NCI-H82 (cell line): ENCODE measurements at regions not wholly inside any gene's neighbourhood (a gene's known extent, or its start where the extent isn't known, plus 50 kb on each side); places are given as distances from the start of the nearest gene placed in this dataset.

Source experiments
- DNase-seq: peaks from one replicate; lab custom pipeline; 2025; lab: John Stamatoyannopoulos, UW

GRCh38 chr1:81151206-81151605 lies 649.5 kb upstream of the ADGRL2 start:
- no peak for DNase-seq

DNA sequence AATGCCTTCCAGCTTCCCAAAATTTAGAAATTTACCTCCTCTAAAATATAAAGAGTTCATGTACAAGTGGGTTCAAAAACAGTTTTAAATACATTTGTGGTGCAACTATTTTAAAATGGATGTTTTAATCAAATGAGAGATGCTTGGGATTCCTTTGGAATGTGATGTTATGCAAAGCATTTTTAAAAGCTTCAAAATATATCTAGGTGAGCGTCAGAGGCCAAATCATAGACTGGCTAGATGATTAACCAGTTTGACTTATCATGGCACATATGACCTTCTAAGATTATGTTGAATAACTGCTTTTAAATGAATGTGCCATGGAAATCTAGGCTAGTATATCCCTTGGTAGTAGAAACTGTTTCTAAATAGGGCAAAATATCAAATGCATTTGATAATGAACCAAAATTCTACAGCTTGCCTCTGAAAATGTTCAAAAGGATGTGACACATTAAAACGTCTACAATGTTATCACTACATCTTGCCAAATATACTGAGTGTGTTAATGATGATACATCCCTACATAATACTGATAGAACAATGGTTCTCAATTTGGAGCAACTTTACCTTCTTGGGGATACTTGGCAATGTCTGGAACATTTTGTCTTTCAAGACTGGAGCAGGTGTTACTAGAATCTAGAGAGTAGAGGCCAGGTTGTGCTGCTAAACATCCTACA lies 650.9 kb upstream of the ADGRL2 start:
- no peak for DNase-seq

- no peak for DNase-seq
Observed at GRCh38 chr1:81144240-81144825, 656.4 kb upstream of the ADGRL2 start.

DNA sequence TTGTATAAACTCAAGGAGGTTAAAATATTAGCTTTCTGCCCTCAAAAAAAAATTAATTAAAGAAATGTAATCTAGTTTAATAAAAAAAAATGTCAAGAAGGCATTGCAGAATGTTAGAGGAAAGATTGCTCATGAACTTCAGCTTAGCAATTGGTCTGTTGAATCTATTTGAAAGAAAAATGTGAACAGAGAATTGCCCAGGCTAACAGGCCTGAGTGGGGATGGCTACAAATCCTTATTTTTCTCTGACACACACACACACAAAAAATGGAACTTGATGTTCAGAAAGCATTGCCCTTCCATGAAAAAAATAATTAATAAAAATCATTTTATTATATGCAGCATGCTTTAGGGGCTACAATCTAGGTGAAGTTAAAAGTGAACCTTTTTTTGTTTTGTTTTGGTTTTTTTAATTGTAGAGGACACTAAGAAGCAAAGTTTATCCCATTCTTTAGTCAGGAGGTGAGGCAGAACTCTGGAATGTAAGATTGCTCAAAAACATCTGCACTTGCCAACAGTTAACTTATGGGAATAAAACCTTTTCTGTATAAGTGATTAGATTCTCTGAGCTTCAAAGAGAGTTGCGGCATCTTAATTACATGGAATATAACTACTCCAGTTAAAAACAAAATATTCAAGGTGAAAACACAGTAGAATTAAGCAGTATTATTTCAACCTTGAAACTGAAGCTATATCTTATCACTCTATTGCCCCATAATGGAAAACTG lies 658.5 kb upstream of the ADGRL2 start:
- DNase-seq = no peak

DNA sequence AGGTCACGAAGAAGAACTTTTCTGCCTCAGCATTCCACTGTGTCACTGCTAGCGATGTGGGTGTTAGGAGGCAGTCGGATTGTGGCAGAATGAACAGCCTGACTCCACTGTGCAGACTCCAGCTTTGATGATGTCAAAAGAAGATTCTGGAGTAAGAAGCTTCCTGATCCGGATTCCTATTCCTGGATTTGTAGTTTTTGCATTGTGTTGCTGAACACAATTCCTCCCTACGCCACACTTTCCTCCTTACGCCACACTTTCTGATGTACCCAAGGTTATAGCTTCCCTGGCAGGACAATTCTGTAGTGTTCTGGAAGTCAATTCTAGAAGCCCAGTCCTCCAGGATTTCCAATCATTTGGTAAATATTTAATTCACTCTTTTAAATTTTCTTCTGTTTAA lies 665.2 kb upstream of the ADGRL2 start:
- no peak for DNase-seq

GRCh38 chr1:81129776-81130175 lies 671.0 kb upstream of the ADGRL2 start:
- no peak for DNase-seq

GRCh38 chr1:81129366-81129765 lies 671.4 kb upstream of the ADGRL2 start:
- no peak for DNase-seq

- DNase-seq = no peak
Observed at GRCh38 chr1:81128079-81128478, 672.7 kb upstream of the ADGRL2 start.

DNA sequence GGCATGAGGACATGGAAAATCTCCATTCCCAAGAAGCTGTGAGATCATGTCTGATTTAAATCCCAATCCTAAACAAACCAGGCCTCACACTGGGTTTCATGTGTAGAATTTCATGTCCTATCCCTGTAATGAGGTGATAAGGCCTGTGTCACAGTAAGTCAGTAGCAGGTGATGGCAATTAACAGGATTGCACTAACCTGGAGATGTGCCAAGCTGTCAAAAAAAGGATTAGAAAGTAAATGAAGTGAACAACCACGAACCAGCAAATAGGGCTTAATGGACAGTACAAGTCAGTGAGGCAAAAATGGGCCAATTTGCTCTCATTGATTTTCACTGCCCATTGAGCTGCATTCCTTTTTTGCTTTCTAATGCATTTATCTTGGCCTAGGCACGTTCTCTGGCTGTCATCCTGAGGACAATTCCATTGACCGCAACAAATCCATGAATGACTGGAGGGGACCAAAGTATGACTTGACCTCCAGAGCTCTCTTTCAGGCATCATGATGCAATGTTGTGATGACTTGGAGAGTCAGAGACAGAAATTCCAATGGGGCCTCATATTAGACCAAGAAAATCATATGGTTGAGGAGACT lies 673.6 kb upstream of the ADGRL2 start:
- peak; percentile 98 for DNase-seq

DNA sequence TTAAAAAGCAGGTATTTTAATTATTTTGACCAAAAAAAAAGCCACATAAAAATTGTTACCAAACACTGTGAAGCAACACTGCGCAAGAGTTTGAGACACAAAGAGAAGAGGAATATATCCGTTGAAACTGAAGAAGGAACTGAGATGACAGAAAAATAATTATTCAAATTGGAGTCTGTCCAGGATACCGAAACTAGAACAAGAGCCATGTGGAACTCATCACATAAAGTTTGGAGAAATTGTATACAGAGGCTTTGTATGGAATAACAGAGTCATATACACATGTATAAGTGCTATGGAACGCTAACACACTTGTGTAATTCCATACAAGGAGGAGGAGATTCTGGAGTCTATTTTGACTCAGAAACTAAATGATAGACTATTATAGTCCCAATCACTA lies 675.1 kb upstream of the ADGRL2 start:
- DNase-seq = no peak

DNA sequence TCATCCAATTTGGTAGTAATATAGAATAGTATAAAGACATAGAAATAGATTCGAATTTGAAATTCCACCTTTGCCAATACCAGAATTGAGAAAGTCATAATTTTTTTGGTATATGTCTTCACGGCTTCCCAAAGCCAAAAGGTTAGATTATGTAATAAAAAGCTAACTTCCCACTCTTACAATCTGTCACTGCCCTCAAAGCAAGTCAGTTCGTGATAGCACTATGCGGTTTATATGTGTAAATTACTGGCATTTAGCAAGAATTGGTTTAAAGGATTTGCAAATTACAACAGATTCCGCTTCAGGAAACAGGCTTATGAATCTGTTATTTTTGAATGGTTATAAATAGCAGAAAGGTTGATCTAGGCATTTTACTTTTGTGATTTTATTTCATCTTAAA lies 679.4 kb upstream of the ADGRL2 start:
- no peak for DNase-seq

DNA sequence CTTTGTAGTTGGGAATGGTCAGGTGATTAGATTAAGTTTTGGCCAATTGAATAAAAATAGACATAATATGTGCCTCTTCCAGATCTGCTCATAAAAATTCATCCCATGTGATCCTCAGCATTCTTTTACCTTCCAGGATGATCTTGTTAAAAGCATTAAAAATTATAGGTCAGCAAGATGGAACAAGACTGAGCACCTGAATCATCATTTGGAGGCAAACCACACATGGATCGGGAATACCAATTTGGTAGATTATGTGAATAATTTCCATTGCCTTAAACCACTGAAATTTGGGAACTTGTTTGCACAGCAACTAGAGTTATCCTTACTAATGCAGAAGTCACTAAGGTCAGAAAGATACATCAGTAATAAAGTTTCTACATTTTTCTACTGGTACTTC lies 681.4 kb upstream of the ADGRL2 start:
- no peak for DNase-seq

GRCh38 chr1:81118550-81118949 lies 682.2 kb upstream of the ADGRL2 start:
- DNase-seq = no peak

- DNase-seq = no peak
Observed at GRCh38 chr1:81115422-81115821, 685.3 kb upstream of the ADGRL2 start.

DNA sequence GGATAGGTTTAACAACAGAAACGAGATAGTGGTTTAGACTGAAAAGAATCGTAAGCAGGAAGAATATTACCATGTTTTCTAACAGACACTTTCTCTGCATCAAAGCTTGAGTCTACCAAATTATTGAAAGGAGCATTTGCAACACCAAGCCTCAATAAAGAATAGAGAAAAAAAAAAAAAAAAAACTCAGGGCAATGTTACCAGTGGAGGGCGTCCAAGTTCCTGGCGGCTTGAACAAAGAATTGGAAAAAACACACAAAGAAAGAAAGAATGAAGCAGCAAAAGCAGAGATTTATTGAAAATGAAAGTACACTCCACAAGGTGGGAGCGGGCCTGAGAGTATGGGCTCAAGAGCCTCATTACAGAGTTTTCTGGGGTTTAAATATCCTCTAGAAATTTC lies 686.5 kb upstream of the ADGRL2 start:
- DNase-seq = no peak

DNA sequence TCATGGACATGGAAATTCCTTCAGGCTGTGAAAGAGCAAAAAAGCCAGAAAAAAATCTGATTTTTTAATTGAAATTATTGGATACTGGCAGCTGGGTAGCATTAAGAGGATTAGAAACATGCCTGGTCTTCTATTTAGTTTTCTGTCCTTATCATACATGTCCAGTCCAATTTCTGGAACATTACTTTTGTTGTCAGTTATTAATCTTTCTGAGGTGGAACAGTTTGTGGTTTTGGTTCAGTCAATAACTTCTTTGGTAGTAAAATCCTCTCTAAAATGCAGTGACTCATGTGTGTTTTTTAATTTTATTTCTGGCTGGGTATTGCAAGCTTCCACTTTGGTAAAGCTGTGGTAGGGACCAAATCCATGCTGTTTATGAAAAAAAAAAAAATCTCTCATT lies 687.0 kb upstream of the ADGRL2 start:
- no peak for DNase-seq

DNA sequence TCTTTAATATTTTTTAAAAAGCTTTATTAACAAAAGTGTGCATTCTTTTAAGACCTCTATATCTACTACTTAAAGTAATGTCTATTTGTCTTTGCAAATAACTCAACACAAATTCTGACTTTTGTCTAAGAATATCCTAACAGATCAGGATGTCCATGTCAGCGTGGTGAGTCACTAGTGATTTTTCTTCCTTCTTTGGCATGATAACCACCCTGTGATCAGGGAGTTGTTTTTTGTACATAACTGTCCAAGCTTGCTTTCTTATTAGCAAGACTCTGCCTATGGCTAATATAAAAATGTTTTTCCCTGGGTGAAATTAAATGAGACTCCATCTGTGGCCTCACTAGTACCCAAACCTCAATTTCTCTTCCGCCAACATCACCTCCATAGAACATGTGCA lies 688.9 kb upstream of the ADGRL2 start:
- no peak for DNase-seq

- no peak for DNase-seq
Observed at GRCh38 chr1:81109038-81109437, 691.7 kb upstream of the ADGRL2 start.

GRCh38 chr1:81097860-81098259 lies 702.9 kb upstream of the ADGRL2 start:
- DNase-seq = no peak

- no peak for DNase-seq
Observed at GRCh38 chr1:81073580-81073979, 727.2 kb upstream of the ADGRL2 start.

DNA sequence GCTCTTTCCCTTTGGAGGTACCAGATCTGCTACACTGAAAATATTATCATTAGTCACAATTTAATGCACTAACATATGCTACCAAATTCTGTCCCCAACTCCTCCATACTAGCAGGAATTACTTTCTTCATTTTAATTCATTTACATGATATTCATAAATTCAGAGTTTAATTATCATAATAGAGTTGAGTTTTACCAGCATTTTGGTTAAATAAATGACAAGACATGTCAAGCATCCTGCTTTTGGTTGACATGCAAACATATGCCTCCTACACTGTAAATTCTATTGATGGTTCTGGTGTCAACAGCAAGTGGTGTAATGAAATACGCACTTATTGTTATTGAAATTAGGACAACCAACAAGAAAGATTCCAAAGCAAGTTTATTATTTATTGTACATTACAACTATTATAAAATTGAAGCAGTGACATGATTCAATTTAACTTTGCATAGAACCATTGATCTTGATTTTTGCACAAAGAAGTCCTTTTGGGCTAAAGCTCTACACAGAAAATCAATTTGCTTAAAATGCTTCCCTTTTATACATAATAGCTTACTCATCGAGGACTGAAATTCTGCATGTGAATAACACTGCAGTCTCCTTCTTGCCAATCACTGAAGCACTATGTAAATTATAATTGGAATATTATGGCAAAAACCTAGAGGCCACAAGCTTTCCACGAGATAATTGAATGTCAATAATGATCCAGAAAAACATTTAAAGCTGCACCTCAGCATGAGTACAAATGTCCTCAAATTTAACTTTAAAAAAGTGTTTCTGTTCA lies 728.6 kb upstream of the ADGRL2 start:
- DNase-seq = no peak
